Endothelial cell of umbilical vein (primary cell): ENCODE measurements at regions not wholly inside any gene's neighbourhood (a gene's known extent, or its start where the extent isn't known, plus 50 kb on each side); places are given as distances from the start of the nearest gene placed in this dataset.

ENCODE experiments used
- BruUV-seq: library from RNA; stranded (reverse); fragments of 400-500 nt; replicated peaks from 2 replicates; lab custom pipeline; 2021; lab: Mats Ljungman, UMichigan
- CTCF ChIA-PET: fragments of 300-600, 350-600 bp; sonication (Branson Sonifier 250); formaldehyde crosslinking; loops from one replicate; lab custom pipeline; 2021; ENCODE audit warnings: antibody characterized with exemption, inconsistent platforms; lab: Charles Lee
- POLR2A ChIA-PET: fragments of 300-600, 350-600 bp; sonication (Branson Sonifier 250); formaldehyde crosslinking; loops from one replicate; lab custom pipeline; 2021; ENCODE audit warnings: antibody characterized with exemption, inconsistent platforms; lab: Charles Lee
- DNase-seq: peaks from one replicate; pipeline ENCODE4 v3.0.0-alpha.2; 2011; ENCODE audit warnings: low read depth, low spot score
- FAIRE-seq: peaks from 2 replicates; lab custom pipeline; 2011; peaks lifted over from hg19 to GRCh38; lab: Jason Lieb, UNC
- H2AFZ ChIP-seq: 2 replicates; pipeline ENCODE4 v1.6.0; 2012; ENCODE audit warnings: low read depth, low read length, control low read depth, inconsistent platforms
- H3K27ac ChIP-seq: 2 replicates; pipeline ENCODE4 v1.5.1; 2011; ENCODE audit warnings: low read depth, mild to moderate bottlenecking, control low read depth, low read length, moderate library complexity; ENCODE audit not compliant: insufficient read depth
- H3K27me3 ChIP-seq, 2 experiments: 2 replicates each; pipeline versions ENCODE4 v1.6.0 to v1.6.1; 2011; ENCODE audit warnings: low read length in 2 of 2, mixed read lengths in 1 of 2; ENCODE audit not compliant: control insufficient read depth in 2 of 2, insufficient read depth in 2 of 2
- H3K36me3 ChIP-seq, 2 experiments: 2 replicates in 1 of 2; 3 replicates in 1 of 2; pipeline ENCODE4 v1.5.1; 2011; ENCODE audit warnings: low read length in 2 of 2, mild to moderate bottlenecking in 1 of 2, moderate library complexity in 1 of 2; ENCODE audit not compliant: control insufficient read depth in 2 of 2, insufficient read depth in 2 of 2; ENCODE audit errors: extremely low read depth in 1 of 2
- H3K4me1 ChIP-seq: 3 replicates; pipeline ENCODE4 v1.5.1; 2011; ENCODE audit warnings: mild to moderate bottlenecking, low read length; ENCODE audit not compliant: control insufficient read depth, insufficient read depth; ENCODE audit errors: extremely low read depth
- H3K4me2 ChIP-seq: 2 replicates; pipeline ENCODE4 v1.6.1; 2011; ENCODE audit warnings: low read length, control low read depth, mixed read lengths; ENCODE audit not compliant: insufficient read depth
- H3K4me3 ChIP-seq, 3 experiments: fragments of 200-600 bp in 1 of 3; sonication (generic), shearing (Covaris generic) in 1 of 3; replicated peaks in 1 of 3; 2 replicates each; pipeline ENCODE4 v1.5.1; 2011 to 2016; ENCODE audit warnings: control low read depth in 3 of 3, low read length in 3 of 3, mild to moderate bottlenecking in 2 of 3, inconsistent platforms in 1 of 3, low read depth in 1 of 3, moderate library complexity in 1 of 3; ENCODE audit not compliant: insufficient read depth in 1 of 3
- H3K79me2 ChIP-seq: 2 replicates; pipeline ENCODE4 v1.6.0; 2012; ENCODE audit warnings: low read length, inconsistent platforms; ENCODE audit not compliant: control insufficient read depth, insufficient read depth
- H3K9ac ChIP-seq: replicated peaks from 2 replicates; pipeline ENCODE3; 2011; ENCODE audit warnings: low read length, control low read depth; ENCODE audit not compliant: insufficient read depth; ENCODE audit errors: extremely low read depth
- H3K9me1 ChIP-seq: replicated peaks from 3 replicates; pipeline ENCODE4 v1.6.0; 2011; ENCODE audit warnings: mild to moderate bottlenecking, low read length; ENCODE audit not compliant: control insufficient read depth, insufficient read depth; ENCODE audit errors: extremely low read depth
- H3K9me3 ChIP-seq: replicated peaks from 2 replicates; pipeline ENCODE4 v1.5.1; 2012; ENCODE audit warnings: low read length, inconsistent platforms; ENCODE audit not compliant: control insufficient read depth, insufficient read depth
- H4K20me1 ChIP-seq: replicated peaks from 2 replicates; pipeline ENCODE3; 2011; ENCODE audit warnings: mild to moderate bottlenecking, low read length; ENCODE audit not compliant: control insufficient read depth, insufficient read depth; ENCODE audit errors: extremely low read depth
- EZH2 ChIP-seq: IDR thresholded peaks from 2 replicates; pipeline ENCODE4 v1.6.1; 2012; ENCODE audit warnings: borderline replicate concordance, low read depth, mild to moderate bottlenecking, moderate library complexity, low read length, inconsistent platforms; ENCODE audit not compliant: severe bottlenecking
- FOS ChIP-seq: IDR thresholded peaks from 2 replicates; pipeline ENCODE4 v1.6.1; 2011; ENCODE audit warnings: mild to moderate bottlenecking, low read length, moderate library complexity, borderline replicate concordance; ENCODE audit not compliant: insufficient read depth
- GATA2 ChIP-seq: IDR thresholded peaks from 2 replicates; pipeline ENCODE4 v1.7.0; 2011; ENCODE audit warnings: low read depth, mild to moderate bottlenecking, moderate library complexity, mixed read lengths, low read length; ENCODE audit not compliant: insufficient read length, insufficient read depth
- JUN ChIP-seq: IDR thresholded peaks from 2 replicates; pipeline ENCODE4 v1.6.1; 2011; ENCODE audit warnings: borderline replicate concordance, low read depth; ENCODE audit not compliant: insufficient read length, insufficient read depth
- MYC ChIP-seq: IDR thresholded peaks from one replicate; pipeline ENCODE4 v1.6.1; 2011; ENCODE audit warnings: mild to moderate bottlenecking, low read depth, low read length
- POLR2A ChIP-seq: IDR thresholded peaks from 2 replicates; pipeline ENCODE4 v1.6.1; 2012; ENCODE audit warnings: low read depth, mild to moderate bottlenecking, control low read depth, low read length
- POLR2AphosphoS5 ChIP-seq: IDR thresholded peaks from 2 replicates; pipeline ENCODE4 v1.6.1; 2012; ENCODE audit warnings: low read depth, mild to moderate bottlenecking, control low read depth, low read length, moderate library complexity; ENCODE audit not compliant: insufficient read depth
- dilution Hi-C: fragments of 300-500 bp; cut with MboI; formaldehyde crosslinking; loops from one replicate; pipeline ENCODE4 v1.15.0; 2019; ENCODE audit warnings: low sequenced_read_pairs; ENCODE audit not compliant: extremely low pct_ligation_motif_present
- intact Hi-C: fragments of 100-400 bp; cut with micrococcal nuclease; formaldehyde crosslinking; loops from one replicate; pipeline ENCODE4 v1.10.0; 2022
- TF ChIP-seq, protein P1 (sequence below): IDR thresholded peaks from 2 replicates; pipeline ENCODE4 v1.6.1; 2011; ENCODE audit not compliant: insufficient read depth, insufficient read length
- TF ChIP-seq, protein P2 (sequence below), 2 donors: IDR thresholded peaks; 1 replicate in 1 of 2; 2 replicates in 1 of 2; pipeline ENCODE4 v1.5.1; 2011; ENCODE audit warnings: low read length in 2 of 2, mild to moderate bottlenecking in 2 of 2, moderate library complexity in 2 of 2, control low read depth in 1 of 2, inconsistent platforms in 1 of 2, low read depth in 1 of 2; ENCODE audit not compliant: insufficient read depth in 1 of 2; ENCODE audit errors: extremely low read depth in 1 of 2

DNA sequence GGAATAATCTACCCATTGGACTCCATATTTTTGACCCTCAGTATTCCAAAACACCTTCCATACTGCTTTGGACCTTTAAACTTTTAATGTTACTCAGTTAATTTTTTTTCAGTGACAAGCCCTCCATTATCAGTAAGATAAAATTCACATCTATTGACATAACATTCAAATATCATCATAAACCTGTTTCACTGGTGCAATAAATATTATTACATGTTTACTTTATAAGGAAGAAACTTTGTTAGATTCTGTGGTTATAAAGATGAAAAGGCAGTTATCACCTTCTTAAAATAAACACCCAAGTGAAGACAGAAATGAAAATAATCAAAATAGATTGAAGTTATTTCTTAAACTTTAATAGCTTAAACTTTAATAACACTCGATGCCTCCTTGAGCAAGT is 758.5 kb upstream of the ADGRL2 start:
- intact Hi-C loops (no loop called here), dilution Hi-C loops (no loop called here)
- no peaks in the 10 kb centered on the region for H3K9me1 ChIP-seq
- FAIRE-seq = no peak
- no peak overlapping the region for H3K27ac ChIP-seq
- no peaks in the 10 kb centered on the region for H3K27me3 ChIP-seq
- H3K9me3 ChIP-seq = no peaks in the 10 kb centered on the region
- H3K4me1 ChIP-seq = no peaks in the 10 kb centered on the region
- no peak for TF ChIP-seq POLR2A
- TF ChIP-seq JUN = no peak
- no peak for TF ChIP-seq POLR2AphosphoS5
- no peak for TF ChIP-seq MYC
- TF ChIP-seq EZH2 = no peak
- TF ChIP-seq, protein P1, sequence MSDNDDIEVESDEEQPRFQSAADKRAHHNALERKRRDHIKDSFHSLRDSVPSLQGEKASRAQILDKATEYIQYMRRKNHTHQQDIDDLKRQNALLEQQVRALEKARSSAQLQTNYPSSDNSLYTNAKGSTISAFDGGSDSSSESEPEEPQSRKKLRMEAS = no peak
- no peak for TF ChIP-seq GATA2
- TF ChIP-seq FOS = no peak
- TF ChIP-seq, protein P2, sequence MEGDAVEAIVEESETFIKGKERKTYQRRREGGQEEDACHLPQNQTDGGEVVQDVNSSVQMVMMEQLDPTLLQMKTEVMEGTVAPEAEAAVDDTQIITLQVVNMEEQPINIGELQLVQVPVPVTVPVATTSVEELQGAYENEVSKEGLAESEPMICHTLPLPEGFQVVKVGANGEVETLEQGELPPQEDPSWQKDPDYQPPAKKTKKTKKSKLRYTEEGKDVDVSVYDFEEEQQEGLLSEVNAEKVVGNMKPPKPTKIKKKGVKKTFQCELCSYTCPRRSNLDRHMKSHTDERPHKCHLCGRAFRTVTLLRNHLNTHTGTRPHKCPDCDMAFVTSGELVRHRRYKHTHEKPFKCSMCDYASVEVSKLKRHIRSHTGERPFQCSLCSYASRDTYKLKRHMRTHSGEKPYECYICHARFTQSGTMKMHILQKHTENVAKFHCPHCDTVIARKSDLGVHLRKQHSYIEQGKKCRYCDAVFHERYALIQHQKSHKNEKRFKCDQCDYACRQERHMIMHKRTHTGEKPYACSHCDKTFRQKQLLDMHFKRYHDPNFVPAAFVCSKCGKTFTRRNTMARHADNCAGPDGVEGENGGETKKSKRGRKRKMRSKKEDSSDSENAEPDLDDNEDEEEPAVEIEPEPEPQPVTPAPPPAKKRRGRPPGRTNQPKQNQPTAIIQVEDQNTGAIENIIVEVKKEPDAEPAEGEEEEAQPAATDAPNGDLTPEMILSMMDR (IDR thresholded peaks at IDR 0.05; ENCODE audit: extremely low read depth in 1 of 2, insufficient read depth in 1 of 2, low read depth in 1 of 2, low read length in 2 of 2) = no peak
- H3K36me3 ChIP-seq = no peaks in the 10 kb centered on the region
- ChIA-PET POLR2A (no interaction called here), CTCF (no interaction called here)
- no TSS peak for BruUV-seq
- H3K79me2 ChIP-seq = no peaks in the 10 kb centered on the region
- H3K4me3 ChIP-seq = no peak overlapping the region
- no peak overlapping the region for H2AFZ ChIP-seq
- DNase-seq = no peak
- H4K20me1 ChIP-seq = no peaks in the 10 kb centered on the region
- no peak overlapping the region for H3K9ac ChIP-seq
- no peak overlapping the region for H3K4me2 ChIP-seq
